ENCODE measurements at regions not wholly inside any gene's neighbourhood (a gene's known extent, or its start where the extent isn't known, plus 50 kb on each side); places are given as distances from the start of the nearest gene placed in this dataset.

DNA sequence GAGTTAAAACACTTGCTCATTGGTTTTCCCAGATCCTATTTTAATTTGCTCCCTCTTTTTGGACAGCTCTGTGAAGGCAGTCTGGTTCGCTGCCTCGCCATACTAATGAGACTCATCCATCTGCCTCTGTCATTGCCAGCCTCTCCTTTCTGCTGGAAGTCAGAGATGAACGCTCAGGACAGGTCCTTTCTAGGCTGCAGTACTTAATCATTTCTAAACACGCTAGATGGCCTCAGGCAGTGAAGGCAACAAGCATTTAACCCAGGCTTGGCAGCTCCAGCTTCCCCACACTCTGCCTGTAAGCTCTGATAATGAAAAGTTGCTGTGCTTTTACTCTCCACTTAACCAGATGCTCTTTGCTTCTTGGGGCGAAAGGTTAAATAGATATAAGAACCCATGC is 286.7 kb upstream of the POU3F2 start:
- WGBS, result 42% methylated on average over 5 of the region's 5 CpGs
- H3K27me3 ChIP-seq (ENCODE audit: control insufficient read depth, insufficient read depth), result no peaks in the 10 kb centered on the region
- intact Hi-C loops (cut with DNase I), result no loop called here
- ATAC-seq (no peak), DNase-seq (no peak)
- H3K27ac ChIP-seq (ENCODE audit: low read length), result no peak overlapping the region
- H3K9me3 ChIP-seq (ENCODE audit: control insufficient read depth, low read length), result no peaks in the 10 kb centered on the region
- H3K4me3 ChIP-seq (ENCODE audit: low read length), result no peak overlapping the region
- H3K4me1 ChIP-seq (ENCODE audit: control insufficient read depth, insufficient read depth, low read length), result no peaks in the 10 kb centered on the region

DNA sequence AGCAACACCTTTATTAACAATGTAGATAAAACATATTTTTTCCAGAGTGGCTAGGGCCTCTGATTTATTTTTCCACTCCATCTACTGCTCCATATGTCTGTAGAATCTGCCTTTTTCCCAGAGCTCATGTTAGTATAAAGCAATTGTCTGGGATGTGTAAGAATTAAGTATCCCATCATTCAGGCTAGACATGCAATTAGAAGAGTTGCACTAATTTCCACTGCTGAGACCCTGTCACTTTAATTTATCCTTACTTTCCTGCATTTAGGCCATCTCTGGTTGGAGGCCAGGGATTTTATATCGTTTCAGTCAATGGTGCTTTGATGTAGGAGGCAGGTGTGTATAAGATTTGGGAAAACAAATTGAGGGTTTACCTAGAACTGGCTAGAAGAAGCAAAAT is 286.1 kb upstream of the POU3F2 start:
- no peak overlapping the region for H3K4me3 ChIP-seq (ENCODE audit: low read length)
- ATAC-seq (no peak), DNase-seq (no peak)
- H3K9me3 ChIP-seq (ENCODE audit: control insufficient read depth, low read length), result no peaks in the 10 kb centered on the region
- H3K27me3 ChIP-seq (ENCODE audit: control insufficient read depth, insufficient read depth), result no peaks in the 10 kb centered on the region
- 54% methylated on average over 1 of the region's 1 CpG for WGBS
- H3K27ac ChIP-seq (ENCODE audit: low read length), result no peak overlapping the region
- H3K4me1 ChIP-seq (ENCODE audit: control insufficient read depth, insufficient read depth, low read length), result no peaks in the 10 kb centered on the region
- intact Hi-C loops (cut with DNase I), result no loop called here

DNA sequence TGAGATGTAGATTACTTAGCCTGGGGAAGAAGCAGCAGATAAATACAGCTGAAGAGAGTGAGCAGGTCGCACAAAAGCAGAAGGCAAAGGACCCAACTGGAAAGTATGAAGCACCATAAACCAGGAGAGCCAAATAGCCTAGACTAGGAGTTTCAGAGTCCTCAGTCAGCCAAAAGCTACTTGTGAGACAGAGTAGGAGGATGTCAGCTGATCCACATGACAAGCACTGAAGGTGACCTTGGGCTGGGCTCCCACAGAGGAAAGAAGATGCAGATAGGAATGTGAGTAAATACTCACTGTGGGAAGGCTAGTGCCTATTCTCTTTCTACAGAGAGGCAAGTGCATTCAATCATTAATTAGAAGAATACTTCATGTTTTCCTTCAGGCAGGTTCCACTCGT is 274.0 kb upstream of the POU3F2 start:
- Histone ChIP-seq H3K4me1 (ENCODE audit: control insufficient read depth, insufficient read depth, low read length) (no peaks in the 10 kb centered on the region), H3K9me3 (ENCODE audit: control insufficient read depth, low read length) (no peaks in the 10 kb centered on the region), H3K27me3 (ENCODE audit: control insufficient read depth, insufficient read depth) (no peaks in the 10 kb centered on the region), H3K4me3 (ENCODE audit: low read length) (no peak overlapping the region), H3K27ac (ENCODE audit: low read length) (no peak overlapping the region)
- intact Hi-C loops (cut with DNase I), result no loop called here
- ATAC-seq, result no peak
- no peak for DNase-seq
- WGBS, result 70% methylated on average over 2 of the region's 2 CpGs

DNA sequence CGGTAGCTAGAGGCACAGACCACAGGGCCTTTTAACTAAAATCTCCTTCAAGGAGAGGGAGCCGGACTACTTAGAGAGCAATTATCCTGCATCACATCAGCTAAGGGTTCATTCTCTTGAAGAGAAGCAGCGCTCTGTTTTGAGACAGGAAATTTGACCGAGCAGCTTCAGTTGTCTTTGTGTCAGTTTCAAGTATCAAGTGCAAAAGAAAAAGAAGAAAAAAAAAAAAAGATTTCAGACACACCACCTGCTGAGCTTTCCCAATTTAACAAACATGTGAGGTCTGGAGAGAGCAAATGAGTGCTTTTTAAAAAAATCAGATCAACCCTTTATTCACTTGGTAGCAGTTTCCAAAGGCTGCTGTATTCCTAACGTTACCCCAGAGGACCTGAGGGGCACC is 273.5 kb upstream of the POU3F2 start:
- Histone ChIP-seq H3K27ac (ENCODE audit: low read length) (no peak overlapping the region), H3K9me3 (ENCODE audit: control insufficient read depth, low read length) (no peaks in the 10 kb centered on the region), H3K4me3 (ENCODE audit: low read length) (no peak overlapping the region), H3K4me1 (ENCODE audit: control insufficient read depth, insufficient read depth, low read length) (no peaks in the 10 kb centered on the region), H3K27me3 (ENCODE audit: control insufficient read depth, insufficient read depth) (no peaks in the 10 kb centered on the region)
- no peak for ATAC-seq
- DNase-seq, result no peak
- WGBS, result 81% methylated on average over 5 of the region's 5 CpGs
- intact Hi-C loops (cut with DNase I), result no loop called here

DNA sequence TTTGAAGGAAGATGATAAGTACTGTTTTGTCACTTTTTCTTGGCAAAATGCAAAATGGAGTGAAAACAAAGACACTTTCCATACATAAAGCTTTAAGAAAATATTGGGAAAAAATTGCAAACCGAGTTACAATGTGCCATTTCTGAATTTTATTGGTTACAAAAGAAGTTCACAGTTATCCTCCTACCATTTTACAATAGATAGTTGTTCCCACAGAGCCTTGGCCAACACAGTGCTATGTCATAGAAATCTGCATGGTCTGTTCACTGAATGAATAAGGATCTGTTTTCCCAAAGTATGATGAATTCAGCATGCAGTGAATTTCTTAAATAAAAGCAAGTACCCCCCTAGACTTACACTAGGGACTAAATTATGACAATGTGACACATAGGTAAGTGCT is 268.2 kb upstream of the POU3F2 start:
- Histone ChIP-seq H3K4me1 (ENCODE audit: control insufficient read depth, insufficient read depth, low read length) (no peaks in the 10 kb centered on the region), H3K27ac (ENCODE audit: low read length) (no peak overlapping the region), H3K27me3 (ENCODE audit: control insufficient read depth, insufficient read depth) (no peaks in the 10 kb centered on the region), H3K4me3 (ENCODE audit: low read length) (no peak overlapping the region), H3K9me3 (ENCODE audit: control insufficient read depth, low read length) (no peaks in the 10 kb centered on the region)
- no peak for DNase-seq
- intact Hi-C loops (cut with DNase I), result no loop called here
- ATAC-seq, result no peak
- 48% methylated on average over 1 of the region's 1 CpG for WGBS

DNA sequence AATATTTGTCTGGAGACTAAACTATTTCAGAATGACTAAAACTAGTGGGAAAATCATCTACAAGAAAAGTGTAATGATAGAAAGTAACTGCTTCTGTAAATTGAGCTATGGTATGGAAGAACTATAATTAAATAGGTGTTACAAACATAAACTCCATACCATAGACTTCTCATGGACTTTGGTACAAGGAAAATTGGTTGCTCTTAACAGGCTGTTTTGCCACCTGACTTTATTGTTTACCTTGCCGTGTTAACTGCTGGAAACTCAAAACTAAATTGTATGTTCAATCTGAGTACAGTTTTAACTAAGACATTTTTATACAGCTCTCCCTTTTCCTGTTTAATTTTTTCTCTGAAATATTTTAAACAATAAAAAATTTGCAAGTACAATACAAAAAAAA is 261.8 kb upstream of the POU3F2 start:
- DNase-seq (no peak), ATAC-seq (no peak)
- no peak overlapping the region for H3K27ac ChIP-seq (ENCODE audit: low read length)
- WGBS, result 83% methylated on average over 1 of the region's 1 CpG
- intact Hi-C loops (cut with DNase I), result no loop called here
- peaks cover 4% of the 10 kb centered on the region for H3K4me1 ChIP-seq (ENCODE audit: control insufficient read depth, insufficient read depth, low read length)
- H3K27me3 ChIP-seq (ENCODE audit: control insufficient read depth, insufficient read depth), result no peaks in the 10 kb centered on the region
- no peak overlapping the region for H3K4me3 ChIP-seq (ENCODE audit: low read length)
- H3K9me3 ChIP-seq (ENCODE audit: control insufficient read depth, low read length), result no peaks in the 10 kb centered on the region

DNA sequence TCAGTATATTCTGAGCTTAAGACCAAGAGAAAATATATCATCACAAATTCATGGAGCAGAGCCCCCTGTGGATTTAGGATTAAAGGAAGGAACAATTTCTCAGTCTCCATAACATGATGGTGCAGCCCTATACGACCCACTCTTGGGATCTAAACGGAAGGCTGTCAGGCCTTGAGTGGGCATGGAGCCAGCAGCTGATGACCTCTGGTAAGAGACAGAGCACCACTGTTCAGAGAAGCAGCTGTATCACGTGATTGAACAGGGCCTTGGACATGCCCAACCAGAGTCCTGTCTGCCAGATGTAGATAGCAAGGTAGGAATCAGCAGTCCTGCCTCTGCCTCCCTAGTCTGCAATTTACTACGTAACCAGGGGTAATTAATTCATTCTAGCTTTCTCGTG is 259.4 kb upstream of the POU3F2 start:
- Histone ChIP-seq H3K27ac (ENCODE audit: low read length) (no peak overlapping the region), H3K27me3 (ENCODE audit: control insufficient read depth, insufficient read depth) (no peaks in the 10 kb centered on the region), H3K4me3 (ENCODE audit: low read length) (no peak overlapping the region), H3K4me1 (ENCODE audit: control insufficient read depth, insufficient read depth, low read length) (peaks cover 4% of the 10 kb centered on the region), H3K9me3 (ENCODE audit: control insufficient read depth, low read length) (no peaks in the 10 kb centered on the region)
- DNase-seq (peak in 1 of 3 donors; percentile 51), ATAC-seq (no peak)
- intact Hi-C loops (cut with DNase I), result no loop called here
- 34% methylated on average over 5 of the region's 5 CpGs for WGBS

DNA sequence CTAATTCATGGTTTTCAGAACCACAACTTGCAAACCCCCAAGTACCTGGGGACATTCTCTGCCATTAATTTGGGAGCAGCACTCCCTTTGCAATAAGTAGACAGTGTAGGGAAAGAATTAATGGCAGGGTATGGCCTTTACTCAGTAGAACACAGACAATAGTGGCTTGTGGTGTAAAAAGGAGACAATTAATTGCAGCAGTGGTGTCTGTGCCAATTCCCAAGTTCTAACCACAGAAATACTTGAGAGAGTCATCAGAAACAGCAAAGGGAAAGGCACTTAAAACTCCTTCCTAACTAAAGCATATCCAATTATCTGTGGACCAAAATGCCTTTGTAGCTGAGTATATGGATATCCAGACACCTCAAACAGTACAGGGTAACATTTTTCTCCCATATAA is 257.6 kb upstream of the POU3F2 start:
- ATAC-seq, result no peak
- no peaks in the 10 kb centered on the region for H3K27me3 ChIP-seq (ENCODE audit: control insufficient read depth, insufficient read depth)
- intact Hi-C loops (cut with DNase I), result no loop called here
- peaks cover 4% of the 10 kb centered on the region for H3K4me1 ChIP-seq (ENCODE audit: control insufficient read depth, insufficient read depth, low read length)
- no peaks in the 10 kb centered on the region for H3K9me3 ChIP-seq (ENCODE audit: control insufficient read depth, low read length)
- no peak for DNase-seq
- H3K4me3 ChIP-seq (ENCODE audit: low read length), result no peak overlapping the region
- no peak overlapping the region for H3K27ac ChIP-seq (ENCODE audit: low read length)

DNA sequence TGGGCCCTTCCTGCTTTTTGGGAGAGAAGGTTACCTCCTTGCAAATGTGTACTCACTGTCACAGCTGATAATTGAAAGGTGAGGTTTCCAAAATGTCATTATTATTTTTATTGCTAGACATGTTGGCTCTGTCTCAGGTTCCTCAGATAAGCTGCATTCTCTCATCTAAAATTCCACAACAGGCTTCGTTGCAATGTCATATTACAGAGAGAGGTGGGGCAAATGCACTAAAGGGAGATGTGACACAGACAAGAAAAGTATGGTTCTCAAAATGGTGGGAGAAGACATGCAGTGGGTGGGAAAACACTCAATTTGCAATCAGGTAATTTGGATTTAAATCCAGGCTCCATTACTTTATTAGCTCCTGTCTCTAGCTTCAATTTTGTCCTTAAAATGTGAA is 256.4 kb upstream of the POU3F2 start:
- Histone ChIP-seq H3K27ac (ENCODE audit: low read length) (no peak overlapping the region), H3K9me3 (ENCODE audit: control insufficient read depth, low read length) (no peaks in the 10 kb centered on the region), H3K27me3 (ENCODE audit: control insufficient read depth, insufficient read depth) (no peaks in the 10 kb centered on the region), H3K4me1 (ENCODE audit: control insufficient read depth, insufficient read depth, low read length) (peaks cover 4% of the 10 kb centered on the region), H3K4me3 (ENCODE audit: low read length) (no peak overlapping the region)
- ATAC-seq, result no peak
- intact Hi-C loops (cut with DNase I), result no loop called here
- no peak for DNase-seq
- 32% methylated on average over 1 of the region's 1 CpG for WGBS

DNA sequence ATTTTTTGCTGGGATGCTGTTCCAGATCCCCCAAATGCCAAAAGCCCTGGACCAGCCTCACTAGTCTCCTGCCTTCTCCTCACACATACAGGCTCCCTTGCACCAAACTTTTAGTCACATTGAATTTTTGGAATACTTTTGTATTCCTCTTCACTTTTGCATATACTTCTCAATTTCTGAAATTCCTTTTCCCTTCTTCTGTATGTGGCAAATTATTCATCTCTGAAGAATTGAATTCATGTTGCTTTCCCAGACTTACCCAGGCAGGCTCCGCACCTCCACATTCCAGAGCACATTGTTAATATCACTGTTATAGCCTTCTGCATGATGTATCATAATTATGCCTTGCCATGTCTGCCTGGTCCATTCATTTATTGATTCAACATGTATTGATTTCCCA is 255.3 kb upstream of the POU3F2 start:
- no peak overlapping the region for H3K27ac ChIP-seq (ENCODE audit: low read length)
- peaks cover 4% of the 10 kb centered on the region for H3K4me1 ChIP-seq (ENCODE audit: control insufficient read depth, insufficient read depth, low read length)
- no peak for ATAC-seq
- 91% methylated on average over 1 of the region's 1 CpG for WGBS
- no peaks in the 10 kb centered on the region for H3K9me3 ChIP-seq (ENCODE audit: control insufficient read depth, low read length)
- no peak for DNase-seq
- intact Hi-C loops (cut with DNase I), result no loop called here
- H3K4me3 ChIP-seq (ENCODE audit: low read length), result no peak overlapping the region
- H3K27me3 ChIP-seq (ENCODE audit: control insufficient read depth, insufficient read depth), result no peaks in the 10 kb centered on the region

DNA sequence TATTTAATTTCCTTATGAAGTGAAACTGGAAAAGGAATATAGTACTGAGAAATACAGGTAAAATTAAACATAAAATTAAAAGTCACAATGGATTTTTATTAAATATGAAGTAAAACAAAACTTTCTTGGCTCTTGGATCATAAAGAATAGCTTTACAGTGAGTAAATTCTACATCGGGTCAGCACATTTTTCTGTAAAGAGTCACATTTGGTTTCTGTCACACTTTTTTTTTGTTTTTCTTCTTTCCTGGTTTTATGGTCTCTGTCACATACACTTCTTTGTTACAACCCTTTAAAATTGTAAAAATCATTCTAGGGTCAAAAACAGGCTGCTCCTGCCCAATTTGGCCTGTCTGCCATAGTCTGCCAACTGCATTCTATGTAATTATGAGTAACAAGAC is 254.4 kb upstream of the POU3F2 start:
- no peaks in the 10 kb centered on the region for H3K9me3 ChIP-seq (ENCODE audit: control insufficient read depth, low read length)
- H3K27ac ChIP-seq (ENCODE audit: low read length), result no peak overlapping the region
- peaks cover 2% of the 10 kb centered on the region for H3K4me1 ChIP-seq (ENCODE audit: control insufficient read depth, insufficient read depth, low read length)
- 76% methylated on average over 1 of the region's 1 CpG for WGBS
- H3K4me3 ChIP-seq (ENCODE audit: low read length), result no peak overlapping the region
- no peak for ATAC-seq
- no peak for DNase-seq
- intact Hi-C loops (cut with DNase I), result no loop called here
- H3K27me3 ChIP-seq (ENCODE audit: control insufficient read depth, insufficient read depth), result no peaks in the 10 kb centered on the region

DNA sequence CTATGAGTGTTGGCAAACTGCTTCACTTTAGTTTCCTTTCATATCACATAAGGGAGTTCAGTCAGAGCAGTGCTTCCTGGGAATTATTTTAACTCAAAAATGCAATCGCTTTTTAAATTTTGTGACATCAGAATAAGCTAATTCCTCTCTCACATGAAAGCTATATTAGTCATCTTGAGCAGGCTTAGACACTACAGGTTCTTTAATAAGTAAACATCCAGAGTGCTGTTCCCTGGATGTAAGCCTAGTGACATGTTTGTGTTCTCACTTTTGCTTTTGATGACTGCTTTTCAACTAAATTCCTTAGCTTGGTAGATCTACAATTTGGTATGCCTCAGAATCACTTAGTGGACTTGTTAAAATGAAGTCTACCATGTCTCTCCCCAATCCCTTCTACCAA is 252.7 kb upstream of the POU3F2 start:
- no peak for DNase-seq
- no peaks in the 10 kb centered on the region for H3K27me3 ChIP-seq (ENCODE audit: control insufficient read depth, insufficient read depth)
- no peak for ATAC-seq
- no peak overlapping the region for H3K4me3 ChIP-seq (ENCODE audit: low read length)
- H3K27ac ChIP-seq (ENCODE audit: low read length), result no peak overlapping the region
- no peaks in the 10 kb centered on the region for H3K4me1 ChIP-seq (ENCODE audit: control insufficient read depth, insufficient read depth, low read length)
- H3K9me3 ChIP-seq (ENCODE audit: control insufficient read depth, low read length), result no peaks in the 10 kb centered on the region
- intact Hi-C loops (cut with DNase I), result no loop called here
- WGBS, result 72% methylated on average over 1 of the region's 1 CpG
